WI38 (cell line): ENCODE measurements at regions not wholly inside any gene's neighbourhood (a gene's known extent, or its start where the extent isn't known, plus 50 kb on each side); places are given as distances from the start of the nearest gene placed in this dataset.

Experiments used
- H3K4me3 ChIP-seq: 2 replicates; pipeline ENCODE4 v1.5.1; 2011; ENCODE audit warnings: low read depth, mild to moderate bottlenecking, control low read depth, low read length
- CTCF ChIP-seq: IDR thresholded peaks from 2 replicates; pipeline ENCODE4 v1.5.1; 2012; ENCODE audit warnings: low read depth, mild to moderate bottlenecking, control low read depth, low read length

- no peak for TF ChIP-seq CTCF
- H3K4me3 ChIP-seq = no peak overlapping the region
Measured at GRCh38 chr20:7087803-7088202, 320.3 kb downstream of the BMP2 start.

- TF ChIP-seq CTCF = no peak
- no peak overlapping the region for H3K4me3 ChIP-seq
Measured at GRCh38 chr20:7090001-7090400, 322.5 kb downstream of the BMP2 start.

- no peak for TF ChIP-seq CTCF
- H3K4me3 ChIP-seq = no peak overlapping the region
Measured at GRCh38 chr20:7090811-7091210, 323.3 kb downstream of the BMP2 start.

GRCh38 chr20:7091655-7092054 lies 324.2 kb downstream of the BMP2 start:
- H3K4me3 ChIP-seq = no peak overlapping the region
- no peak for TF ChIP-seq CTCF

GRCh38 chr20:7094438-7094997 lies 327.0 kb downstream of the BMP2 start:
- no peak overlapping the region for H3K4me3 ChIP-seq
- TF ChIP-seq CTCF = no peak

GRCh38 chr20:7106910-7107309 lies 339.4 kb downstream of the BMP2 start:
- H3K4me3 ChIP-seq = no peak overlapping the region
- TF ChIP-seq CTCF = no peak

- no peak for TF ChIP-seq CTCF
- H3K4me3 ChIP-seq = no peak overlapping the region
Measured at GRCh38 chr20:7108929-7109328, 341.4 kb downstream of the BMP2 start.
